HuH-7 (cell line): ENCODE measurements at regions not wholly inside any gene's neighbourhood (a gene's known extent, or its start where the extent isn't known, plus 50 kb on each side); places are given as distances from the start of the nearest gene placed in this dataset.

Experiments used
- DNase-seq: peaks from one replicate; pipeline ENCODE4 v3.0.0; 2011; ENCODE audit warnings: low spot score

- no peak for DNase-seq
These were observed 783.2 kb downstream of the RPA4 start for GRCh38 chrX:97666890-97667289.

- no peak for DNase-seq
These were observed 784.4 kb downstream of the RPA4 start for GRCh38 chrX:97668126-97668525.

- peak; percentile 8 for DNase-seq
These were observed 788.4 kb downstream of the RPA4 start for GRCh38 chrX:97672138-97672537.

- no peak for DNase-seq
These were observed 788.9 kb downstream of the RPA4 start for GRCh38 chrX:97672608-97673007.

GRCh38 chrX:97673135-97673534, 789.4 kb downstream of the RPA4 start:
- no peak for DNase-seq

- no peak for DNase-seq
These were observed 799.5 kb downstream of the RPA4 start for GRCh38 chrX:97682991-97683840.

- DNase-seq, result peak; percentile 10
These were observed 802.0 kb downstream of the RPA4 start for GRCh38 chrX:97685753-97686152.

GRCh38 chrX:97691901-97692455, 808.3 kb downstream of the RPA4 start:
- DNase-seq, result no peak

- no peak for DNase-seq
These were observed 808.9 kb downstream of the RPA4 start for GRCh38 chrX:97692575-97692974.

- DNase-seq, result no peak
These were observed 816.8 kb downstream of the RPA4 start for GRCh38 chrX:97700547-97700946.

- no peak for DNase-seq
These were observed 820.8 kb downstream of the RPA4 start for GRCh38 chrX:97704474-97704873.

- no peak for DNase-seq
These were observed 821.2 kb downstream of the RPA4 start for GRCh38 chrX:97704881-97705280.

- no peak for DNase-seq
These were observed 822.2 kb downstream of the RPA4 start for GRCh38 chrX:97705936-97706335.

- DNase-seq, result no peak
These were observed 830.4 kb downstream of the RPA4 start for GRCh38 chrX:97714072-97714471.

- no peak for DNase-seq
These were observed 844.5 kb downstream of the RPA4 start for GRCh38 chrX:97728215-97728614.

GRCh38 chrX:97740044-97740443, 856.3 kb downstream of the RPA4 start:
- no peak for DNase-seq

GRCh38 chrX:97740886-97741285, 857.2 kb downstream of the RPA4 start:
- DNase-seq, result no peak

GRCh38 chrX:97743014-97743413, 859.3 kb downstream of the RPA4 start:
- no peak for DNase-seq

GRCh38 chrX:97747346-97747745, 863.6 kb downstream of the RPA4 start:
- no peak for DNase-seq

- no peak for DNase-seq
These were observed 867.3 kb downstream of the RPA4 start for GRCh38 chrX:97751016-97751415.

- DNase-seq, result no peak
These were observed 868.0 kb downstream of the RPA4 start for GRCh38 chrX:97751735-97752134.

- no peak for DNase-seq
These were observed 873.2 kb downstream of the RPA4 start for GRCh38 chrX:97756879-97757278.

GRCh38 chrX:97763391-97763790, 879.7 kb downstream of the RPA4 start:
- DNase-seq, result no peak

- no peak for DNase-seq
These were observed 880.3 kb downstream of the RPA4 start for GRCh38 chrX:97763981-97764380.
